Mesenchymal stem cell (in vitro differentiated cells and primary cell): ENCODE measurements at regions not wholly inside any gene's neighbourhood (a gene's known extent, or its start where the extent isn't known, plus 50 kb on each side); places are given as distances from the start of the nearest gene placed in this dataset.

Source experiments
- DNase-seq: peaks from one replicate; pipeline ENCODE4 v3.0.0-alpha.2; 2013
- H2AFZ ChIP-seq: one replicate; pipeline ENCODE4 v1.6.1; 2013; ENCODE audit warnings: low read depth, mild to moderate bottlenecking, control low read depth, inconsistent platforms, low read length, moderate library complexity
- H2AK5ac ChIP-seq: 2 replicates; pipeline ENCODE4 v1.6.1; 2013; ENCODE audit warnings: low read length, moderate library complexity, mild to moderate bottlenecking, inconsistent platforms; ENCODE audit not compliant: severe bottlenecking
- H2BK120ac ChIP-seq: one replicate; pipeline ENCODE4 v1.6.1; 2013; ENCODE audit warnings: low read depth, mild to moderate bottlenecking, inconsistent platforms, low read length, moderate library complexity
- H2BK12ac ChIP-seq, 2 experiments: one replicate each; pipeline ENCODE4 v1.6.1; 2013; ENCODE audit warnings: inconsistent platforms in 2 of 2, low read length in 2 of 2, mild to moderate bottlenecking in 2 of 2, moderate library complexity in 2 of 2, control low read depth in 1 of 2
- H2BK15ac ChIP-seq: one replicate; pipeline ENCODE4 v1.6.1; 2013; ENCODE audit warnings: mild to moderate bottlenecking, low read depth, inconsistent platforms; ENCODE audit not compliant: poor library complexity, severe bottlenecking
- H2BK5ac ChIP-seq: 2 replicates; pipeline ENCODE4 v1.6.1; 2013; ENCODE audit warnings: low read depth, mild to moderate bottlenecking, low read length, control low read depth, inconsistent platforms; ENCODE audit not compliant: poor library complexity, severe bottlenecking
- H3K14ac ChIP-seq, 2 experiments: one replicate each; pipeline ENCODE4 v1.6.1; 2013; ENCODE audit warnings: inconsistent platforms in 2 of 2, low read length in 2 of 2, control low read depth in 1 of 2, mild to moderate bottlenecking in 1 of 2, moderate library complexity in 1 of 2
- H3K18ac ChIP-seq, 2 experiments: one replicate each; pipeline ENCODE4 v1.6.1; 2013; ENCODE audit warnings: inconsistent platforms in 2 of 2, low read length in 2 of 2, control low read depth in 1 of 2, low read depth in 1 of 2, mild to moderate bottlenecking in 1 of 2
- H3K23ac ChIP-seq, 2 experiments: one replicate each; pipeline ENCODE4 v1.6.1; 2013; ENCODE audit warnings: inconsistent platforms in 2 of 2, low read length in 2 of 2, mild to moderate bottlenecking in 2 of 2, moderate library complexity in 2 of 2, control low read depth in 1 of 2
- H3K27ac ChIP-seq: 2 replicates; pipeline ENCODE4 v1.5.1; 2013; ENCODE audit warnings: mild to moderate bottlenecking, moderate library complexity, low read length, control low read depth, inconsistent platforms; ENCODE audit not compliant: poor library complexity, severe bottlenecking
- H3K27me3 ChIP-seq, 2 experiments: 2 replicates each; pipeline versions ENCODE4 v1.6.1 to v1.7.0; 2013; ENCODE audit warnings: low read length in 2 of 2, mild to moderate bottlenecking in 2 of 2, moderate library complexity in 2 of 2, control low read depth in 1 of 2, inconsistent platforms in 1 of 2; ENCODE audit not compliant: control insufficient read depth in 1 of 2, insufficient read depth in 1 of 2
- H3K36me3 ChIP-seq, 2 experiments: 2 replicates each; pipeline versions ENCODE4 v1.6.1 to v1.7.0; 2013; ENCODE audit warnings: low read length in 2 of 2, control low read depth in 1 of 2, inconsistent platforms in 1 of 2, low read depth in 1 of 2, mild to moderate bottlenecking in 1 of 2; ENCODE audit not compliant: insufficient read depth in 2 of 2, control insufficient read depth in 1 of 2
- H3K4ac ChIP-seq, 2 experiments: one replicate each; pipeline ENCODE4 v1.6.1; 2013; ENCODE audit warnings: inconsistent platforms in 2 of 2, low read length in 2 of 2, mild to moderate bottlenecking in 2 of 2, moderate library complexity in 2 of 2, control low read depth in 1 of 2, low read depth in 1 of 2
- H3K4me1 ChIP-seq: 2 replicates; pipeline ENCODE4 v1.6.1; 2013; ENCODE audit warnings: low read depth, low read length, control low read depth; ENCODE audit not compliant: control insufficient read depth, insufficient read depth
- H3K4me2 ChIP-seq: 2 replicates; pipeline ENCODE4 v1.6.1; 2013; ENCODE audit warnings: low read length, mild to moderate bottlenecking, inconsistent platforms; ENCODE audit not compliant: poor library complexity, severe bottlenecking
- H3K4me3 ChIP-seq, 2 experiments: 2 replicates each; pipeline versions ENCODE4 v1.5.1 to v1.7.0; 2013; ENCODE audit warnings: low read length in 2 of 2, mild to moderate bottlenecking in 2 of 2, control low read depth in 1 of 2, low read depth in 1 of 2; ENCODE audit not compliant: insufficient read depth in 1 of 2
- H3K79me1 ChIP-seq: replicated peaks from 2 replicates; pipeline ENCODE4 v1.6.1; 2013; ENCODE audit warnings: mild to moderate bottlenecking, control low read depth, low read length, inconsistent platforms; ENCODE audit not compliant: poor library complexity, severe bottlenecking
- H3K9ac ChIP-seq: 2 replicates; pipeline ENCODE4 v1.7.0; 2013; ENCODE audit warnings: mild to moderate bottlenecking, low read length, moderate library complexity
- H3K9me3 ChIP-seq: 2 replicates; pipeline ENCODE4 v1.7.0; 2013; ENCODE audit warnings: mild to moderate bottlenecking, low read length; ENCODE audit not compliant: control insufficient read depth
- H4K8ac ChIP-seq: one replicate; pipeline ENCODE4 v1.6.1; 2013; ENCODE audit warnings: inconsistent platforms, mild to moderate bottlenecking, low read length, moderate library complexity
- H4K91ac ChIP-seq: one replicate; pipeline ENCODE4 v1.6.1; 2013; ENCODE audit warnings: mild to moderate bottlenecking, low read length, inconsistent platforms
- WGBS: methylation state at CpG from one replicate; pipeline ENCODE4 v1.1.7; 2013; ENCODE audit warnings: mixed read lengths; 5-methylcytosine and 5-hydroxymethylcytosine counted together

DNA sequence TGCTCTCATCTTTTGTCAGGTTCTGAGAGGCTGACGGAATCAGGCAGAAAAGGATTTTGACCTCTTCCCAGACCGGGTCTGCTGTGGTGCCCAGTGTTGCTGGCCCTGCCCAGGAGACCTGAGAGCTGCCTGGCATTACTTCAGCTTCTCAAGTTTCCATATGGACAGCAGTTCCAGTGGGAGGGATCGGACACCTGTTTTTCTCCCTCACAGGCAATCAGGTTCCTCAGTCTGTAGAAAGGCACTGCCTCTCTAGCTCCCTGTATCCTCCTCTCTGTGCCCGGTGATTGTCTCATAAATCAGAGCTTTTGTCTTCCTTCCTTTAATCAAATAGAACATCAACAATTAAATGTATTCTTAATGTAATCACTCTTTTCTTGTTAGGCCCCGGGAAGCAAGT lies 198.7 kb downstream of the SEMA6A start:
- Histone ChIP-seq H2BK15ac (no peak overlapping the region), H3K14ac (no peak overlapping the region), H3K79me1 (no peaks in the 10 kb centered on the region), H3K18ac (no peak overlapping the region), H4K8ac (no peak overlapping the region), H4K91ac (no peak overlapping the region), H3K4me2 (no peak overlapping the region), H3K23ac (no peak overlapping the region), H3K27ac (no peak overlapping the region), H2BK12ac (no peak overlapping the region), H3K4me3 (no peak overlapping the region), H3K36me3 (no peaks in the 10 kb centered on the region), H3K9me3 (no peaks in the 10 kb centered on the region), H3K4me1 (peaks cover 8% of the 10 kb centered on the region), H3K9ac (no peak overlapping the region), H2AFZ (no peak overlapping the region), H2AK5ac (no peak overlapping the region), H2BK5ac (no peak overlapping the region), H2BK120ac (no peak overlapping the region), H3K27me3 (no peaks in the 10 kb centered on the region), H3K4ac (no peak overlapping the region)
- DNase-seq: no peak
- WGBS: 98% methylated on average over 5 of the region's 5 CpGs

DNA sequence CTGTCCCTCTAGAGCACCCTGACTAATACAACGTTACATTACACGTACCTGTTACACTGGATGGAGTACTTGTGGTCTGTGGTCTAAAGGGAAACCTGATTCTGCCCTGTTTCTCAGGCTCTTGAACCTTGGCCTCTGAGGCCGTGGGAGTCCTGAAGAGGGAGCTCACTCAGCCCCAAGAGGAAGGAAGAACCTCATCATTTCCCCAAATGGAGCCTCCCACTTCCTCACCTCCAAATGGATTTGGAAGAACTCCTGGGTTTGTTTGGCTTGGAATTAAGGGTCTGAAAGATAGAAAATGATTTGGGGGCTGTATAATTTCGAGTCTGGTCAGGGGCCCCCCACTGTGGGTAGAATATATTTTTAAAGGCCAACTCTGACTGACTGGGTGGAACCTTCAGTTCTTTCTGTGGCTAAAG lies 200.2 kb downstream of the SEMA6A start:
- Histone ChIP-seq H3K79me1 (no peaks in the 10 kb centered on the region), H2BK120ac (no peak overlapping the region), H3K27ac (no peak overlapping the region), H3K4me1 (peaks cover 8% of the 10 kb centered on the region), H2AFZ (no peak overlapping the region), H4K91ac (no peak overlapping the region), H3K4me3 (no peak overlapping the region), H3K27me3 (no peaks in the 10 kb centered on the region), H2AK5ac (no peak overlapping the region), H3K23ac (no peak overlapping the region), H3K14ac (no peak overlapping the region), H2BK15ac (no peak overlapping the region), H3K4ac (no peak overlapping the region), H3K36me3 (no peaks in the 10 kb centered on the region), H2BK5ac (no peak overlapping the region), H3K4me2 (no peak overlapping the region), H3K9me3 (no peaks in the 10 kb centered on the region), H3K9ac (no peak overlapping the region), H3K18ac (no peak overlapping the region), H4K8ac (no peak overlapping the region), H2BK12ac (no peak overlapping the region)
- WGBS: 88% methylated on average over 3 of the region's 4 CpGs
- DNase-seq: no peak

DNA sequence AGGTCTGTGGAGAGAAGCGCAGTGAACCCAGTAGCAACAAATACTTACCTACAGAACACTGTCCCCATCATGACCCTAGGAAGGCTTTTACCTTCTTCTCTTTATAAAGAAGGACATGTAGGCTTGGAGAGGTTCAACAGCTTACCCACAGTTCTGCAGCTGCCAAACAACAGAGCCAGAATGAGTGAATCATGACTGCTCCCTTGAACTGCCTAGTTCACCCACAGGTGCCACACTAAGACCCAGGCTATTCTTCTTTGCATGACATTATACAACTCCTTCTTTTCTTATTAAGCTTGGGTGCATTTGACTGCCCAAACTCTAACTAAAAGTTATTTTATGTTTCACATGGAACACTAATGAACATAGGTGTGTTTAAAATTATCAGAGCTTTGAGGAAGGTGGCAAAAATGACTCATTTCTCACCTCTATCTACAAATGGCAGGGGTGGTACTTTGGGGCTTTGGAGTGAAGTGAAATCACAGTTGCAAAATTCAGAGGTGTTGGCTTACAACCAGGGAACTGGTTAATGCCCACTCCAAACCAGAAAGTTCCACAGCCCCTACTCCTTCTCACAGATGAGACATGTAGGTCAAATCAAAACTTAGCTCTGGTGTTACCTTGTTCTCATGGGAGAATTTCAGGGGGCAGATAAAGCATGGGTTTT lies 201.6 kb downstream of the SEMA6A start:
- H2AFZ ChIP-seq: no peak overlapping the region
- H3K27ac ChIP-seq: no peak overlapping the region
- no peak for DNase-seq
- H2AK5ac ChIP-seq: no peak overlapping the region
- H3K4ac ChIP-seq: no peak overlapping the region
- no peak overlapping the region for H2BK12ac ChIP-seq
- no CpG with 5 or more reads among the region's 1 CpG for WGBS
- H3K4me1 ChIP-seq: no peaks in the 10 kb centered on the region
- H3K79me1 ChIP-seq: no peaks in the 10 kb centered on the region
- H3K9me3 ChIP-seq: no peaks in the 10 kb centered on the region
- no peak overlapping the region for H2BK5ac ChIP-seq
- no peak overlapping the region for H3K18ac ChIP-seq
- no peak overlapping the region for H3K14ac ChIP-seq
- H2BK15ac ChIP-seq: peak overlapping the region; percentile 34
- H2BK120ac ChIP-seq: no peak overlapping the region
- H4K8ac ChIP-seq: no peak overlapping the region
- no peak overlapping the region for H3K4me2 ChIP-seq
- no peak overlapping the region for H3K4me3 ChIP-seq
- H3K9ac ChIP-seq: no peak overlapping the region
- no peak overlapping the region for H3K23ac ChIP-seq
- H4K91ac ChIP-seq: no peak overlapping the region
- no peaks in the 10 kb centered on the region for H3K36me3 ChIP-seq
- no peaks in the 10 kb centered on the region for H3K27me3 ChIP-seq

DNA sequence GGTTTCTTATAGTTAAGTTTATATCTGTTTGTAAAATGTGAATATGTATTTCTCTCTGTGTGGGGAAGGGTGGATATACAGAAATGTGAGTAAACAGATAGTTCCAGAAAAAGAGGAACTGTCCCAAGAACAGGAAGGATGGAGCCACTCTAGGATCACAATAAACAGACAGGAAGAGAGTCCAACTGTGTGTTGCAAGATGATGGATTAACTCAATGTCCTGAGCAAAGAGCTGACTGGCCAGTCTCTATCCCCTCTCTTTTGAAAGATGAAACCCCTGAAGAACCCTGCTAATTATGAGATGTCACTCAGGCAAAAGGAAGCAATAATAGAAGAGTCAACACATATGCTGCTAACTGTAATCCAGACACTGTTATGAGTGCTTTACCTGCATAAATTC lies 202.7 kb downstream of the SEMA6A start:
- Histone ChIP-seq H4K91ac (no peak overlapping the region), H2BK12ac (no peak overlapping the region), H2AK5ac (no peak overlapping the region), H3K18ac (no peak overlapping the region), H4K8ac (no peak overlapping the region), H3K4me3 (no peak overlapping the region), H3K79me1 (no peaks in the 10 kb centered on the region), H3K14ac (no peak overlapping the region), H3K23ac (no peak overlapping the region), H2BK15ac (no peak overlapping the region), H3K4me1 (no peaks in the 10 kb centered on the region), H2BK120ac (no peak overlapping the region), H3K9me3 (no peaks in the 10 kb centered on the region), H3K27ac (no peak overlapping the region), H3K9ac (no peak overlapping the region), H2BK5ac (no peak overlapping the region), H3K27me3 (no peaks in the 10 kb centered on the region), H2AFZ (no peak overlapping the region), H3K4ac (no peak overlapping the region), H3K4me2 (no peak overlapping the region), H3K36me3 (no peaks in the 10 kb centered on the region)
- DNase-seq: peak; percentile 8
